Daoy (cell line): ENCODE measurements at regions not wholly inside any gene's neighbourhood (a gene's known extent, or its start where the extent isn't known, plus 50 kb on each side); places are given as distances from the start of the nearest gene placed in this dataset.
"Not testable (repeated sequence)": the region's sequence is repeated elsewhere in the genome, so short reads cannot be mapped to it uniquely, and the experiment has no call there.

ENCODE experiments used
- DNase-seq: peaks from one replicate; pipeline ENCODE4 v3.0.0-alpha.2; 2015; ENCODE audit warnings: low read depth

DNA sequence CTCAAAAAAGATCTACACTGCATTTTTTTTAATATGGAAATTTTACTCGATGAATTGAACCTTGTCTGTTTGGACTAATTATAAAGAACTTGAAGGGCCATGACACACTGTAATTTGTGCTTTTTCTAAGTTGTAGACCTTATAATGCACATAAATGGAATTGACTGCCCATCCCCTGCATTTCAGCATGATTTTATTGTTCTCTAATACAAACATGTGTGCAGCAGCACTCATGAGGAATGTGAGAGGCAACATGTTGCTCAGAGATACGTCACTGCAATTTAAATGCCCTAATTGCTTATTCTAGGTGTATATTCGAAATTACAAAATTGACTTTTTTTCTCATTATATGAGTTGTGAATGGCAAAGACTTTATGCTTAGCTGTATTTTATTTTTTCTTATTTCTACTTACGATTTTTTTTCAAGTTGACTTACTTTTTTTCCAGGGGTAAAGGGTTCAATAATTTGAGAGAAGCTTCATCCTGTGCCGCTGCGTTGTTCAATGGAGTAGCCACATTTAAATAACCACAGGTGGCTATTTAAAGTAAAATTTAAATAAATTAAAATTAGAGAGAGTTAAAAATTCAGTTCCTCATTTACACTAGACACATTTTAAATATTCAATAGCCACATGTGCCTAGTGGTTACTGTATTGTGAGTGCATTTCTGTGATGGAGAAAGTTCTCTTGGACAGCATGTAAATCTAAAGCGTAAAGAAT, 1346.4 kb downstream of the ROBO1 start:
- no peak for DNase-seq

DNA sequence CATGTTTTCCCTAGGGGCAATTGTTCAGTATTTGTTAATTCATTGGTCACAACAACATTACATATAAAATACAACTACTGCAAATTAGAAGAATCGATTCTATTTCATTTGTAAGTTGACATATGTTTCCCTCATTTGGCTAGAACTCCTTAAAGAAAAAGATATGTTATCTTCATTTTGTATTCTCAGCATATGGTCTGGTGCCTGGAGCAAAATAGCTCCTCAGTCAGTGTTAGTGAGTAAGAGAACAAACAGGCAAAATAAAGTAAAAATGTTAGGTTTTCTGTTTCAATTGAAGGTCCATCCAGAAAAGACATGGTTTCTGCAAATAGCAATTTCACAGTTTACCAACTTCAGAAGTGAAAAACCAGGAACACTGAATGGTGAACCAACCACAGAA, 1343.1 kb downstream of the ROBO1 start:
- no peak for DNase-seq

DNA sequence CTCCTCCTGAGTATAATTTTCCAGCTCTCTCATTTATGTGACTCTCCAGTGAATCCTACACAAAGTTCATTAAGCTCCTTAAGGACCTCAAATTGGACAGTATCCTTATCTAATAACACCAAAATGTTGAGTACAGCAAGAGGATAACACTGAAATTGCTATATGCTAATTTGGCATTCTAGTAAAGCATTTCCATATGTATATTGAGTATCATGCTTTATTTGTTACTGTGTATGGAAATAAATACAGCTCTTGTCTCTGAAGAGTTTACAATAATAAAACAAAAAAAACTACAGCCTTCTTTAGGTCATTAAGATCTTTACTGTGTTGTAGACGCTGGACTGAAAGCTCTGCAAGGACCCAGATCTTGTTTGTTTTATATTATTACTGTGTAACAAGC, 1341.3 kb downstream of the ROBO1 start:
- no peak for DNase-seq

DNA sequence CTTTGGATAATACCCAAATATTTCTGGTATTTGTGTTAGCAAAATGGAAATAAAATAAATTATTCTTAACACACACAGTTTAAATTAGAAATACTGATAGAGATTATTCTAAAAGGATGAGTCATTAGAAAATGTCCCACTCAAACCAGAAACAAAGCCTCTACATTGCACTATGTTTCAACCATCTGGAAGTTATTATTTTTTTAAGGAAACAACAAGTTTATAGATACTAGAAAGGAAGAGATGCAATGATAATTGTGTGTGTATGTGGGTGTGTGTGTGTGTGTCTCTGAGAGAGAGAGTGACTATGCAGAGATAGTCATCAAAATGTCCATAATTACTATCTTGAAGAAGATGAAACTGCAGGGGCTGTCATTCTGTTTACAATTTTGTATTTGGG, 1340.5 kb downstream of the ROBO1 start:
- no peak for DNase-seq

DNA sequence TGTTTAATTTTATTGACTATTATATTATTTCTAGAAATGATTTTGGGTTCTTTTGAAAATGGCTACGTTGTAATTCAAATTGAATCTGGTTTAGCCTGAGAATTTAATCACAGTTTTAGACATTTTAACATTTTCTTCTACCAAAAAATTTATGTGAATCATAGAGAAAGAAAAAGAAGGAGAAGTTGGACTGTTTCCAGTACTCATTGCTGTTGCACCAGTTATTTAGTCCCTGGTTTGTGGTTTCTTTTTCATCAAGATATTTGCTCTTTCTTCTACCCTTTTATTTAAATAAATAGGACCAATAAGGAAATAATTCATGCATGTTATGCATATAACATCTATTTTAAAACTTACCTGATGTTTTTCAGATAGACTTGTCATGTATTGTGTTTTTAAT, 1337.1 kb downstream of the ROBO1 start:
- no peak for DNase-seq

DNA sequence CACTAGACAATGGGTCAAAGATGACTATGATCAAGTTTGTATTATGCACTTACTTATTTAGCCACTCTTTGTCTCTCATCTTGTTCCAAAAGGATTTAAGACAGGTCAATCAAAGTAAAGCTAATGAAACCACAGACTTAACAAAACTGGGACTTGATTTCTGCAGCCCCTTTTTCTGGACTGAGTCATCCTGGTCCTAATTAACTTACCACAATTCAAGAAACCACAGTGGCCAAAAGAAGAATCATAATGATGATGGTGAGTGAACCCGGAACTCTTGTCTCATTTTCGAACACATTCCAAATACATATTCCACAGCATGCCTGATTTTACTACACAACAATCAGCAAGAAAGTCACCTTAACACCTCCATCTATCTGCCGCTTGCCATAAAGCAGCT, 1333.0 kb downstream of the ROBO1 start:
- DNase-seq, result no peak

DNA sequence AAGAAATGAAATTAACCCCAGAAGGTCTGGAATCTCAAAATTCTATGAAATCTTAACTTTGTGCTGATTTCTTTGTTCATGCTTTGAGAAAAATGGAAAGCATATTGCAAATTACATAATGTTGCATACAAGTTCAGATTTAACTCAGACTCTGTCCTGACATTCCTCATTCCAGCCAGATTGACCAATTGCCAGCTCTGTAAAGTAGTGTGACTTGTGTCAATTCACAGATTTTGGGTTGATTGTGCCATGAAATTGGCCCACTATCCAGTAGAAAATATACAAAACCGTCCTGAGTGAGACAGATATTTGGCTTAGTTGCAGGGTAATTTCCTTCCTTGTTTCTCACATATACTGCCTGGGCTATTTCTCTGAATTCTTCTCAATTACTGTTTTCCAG, 1312.6 kb downstream of the ROBO1 start:
- DNase-seq, result no peak

DNA sequence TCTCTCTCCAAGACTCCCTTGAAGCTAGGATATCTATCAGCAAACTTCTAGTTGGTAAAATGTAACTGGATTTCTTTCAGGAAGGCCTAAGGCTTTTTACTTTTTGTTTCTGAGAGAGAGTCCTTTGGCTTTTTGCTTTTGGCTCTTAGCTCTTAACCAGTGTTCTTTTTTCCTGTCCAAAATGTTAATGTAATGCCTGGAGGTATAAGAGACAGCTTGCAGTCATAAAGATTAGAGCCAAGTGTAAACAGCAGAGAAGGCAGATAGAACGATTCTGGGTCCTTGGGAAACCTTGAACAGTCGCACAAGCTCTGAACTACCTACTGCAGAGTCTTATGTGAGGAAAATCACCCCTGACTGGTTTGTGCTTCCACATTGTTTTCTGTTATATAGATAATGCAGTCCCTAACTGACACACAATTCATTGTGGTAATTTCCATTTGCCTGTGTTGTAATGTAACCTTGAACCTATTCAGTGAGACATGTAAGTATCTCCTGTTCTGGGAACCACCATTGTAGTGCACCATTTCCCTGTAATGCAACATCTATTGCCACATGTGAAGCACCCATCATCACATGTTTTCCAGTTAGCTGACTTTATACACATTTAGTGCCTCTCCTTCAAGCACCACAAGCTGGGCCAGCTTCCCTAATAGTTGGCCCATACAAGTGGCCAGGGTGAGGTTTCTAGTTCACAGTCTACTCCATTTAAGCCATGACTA, 1311.9 kb downstream of the ROBO1 start:
- DNase-seq, result no peak

DNA sequence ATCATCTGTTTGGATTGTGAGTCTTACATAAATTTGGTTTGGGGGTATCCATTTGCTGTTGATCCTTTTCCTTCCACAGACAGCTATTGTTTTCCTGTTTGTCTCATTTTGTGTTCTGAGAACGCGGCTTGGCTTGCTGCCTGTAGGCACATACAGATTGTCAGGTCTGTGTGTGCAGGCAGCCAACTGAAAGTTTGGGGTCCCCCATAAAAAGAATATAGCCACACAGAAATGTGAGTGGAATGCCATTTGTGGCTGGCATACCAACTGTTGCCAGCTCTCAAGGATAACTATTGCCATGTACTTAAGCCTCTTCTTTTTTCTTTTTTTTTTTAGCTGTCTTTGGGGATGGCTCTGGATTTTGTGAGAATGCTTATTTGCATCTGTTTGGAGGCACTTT, 1308.0 kb downstream of the ROBO1 start:
- no peak for DNase-seq

DNA sequence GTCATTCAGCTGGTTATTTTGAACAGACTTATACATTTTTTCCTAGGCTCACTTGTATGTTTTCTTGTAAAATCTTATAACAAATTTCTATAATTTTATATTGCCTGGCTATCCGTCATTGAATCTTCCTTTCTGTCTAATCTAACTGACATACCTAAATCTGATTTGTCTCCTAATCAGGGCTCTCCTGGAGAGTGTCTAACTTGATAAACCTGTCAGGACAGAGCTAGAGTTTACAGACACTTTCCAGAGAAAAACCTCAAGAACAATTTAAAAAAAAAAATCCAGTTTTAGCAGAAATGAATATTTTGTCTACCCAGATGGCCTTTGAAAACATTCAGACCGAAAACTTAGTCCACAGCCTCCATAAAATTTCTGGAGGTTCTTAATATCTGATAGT, 1305.8 kb downstream of the ROBO1 start:
- DNase-seq, result no peak

DNA sequence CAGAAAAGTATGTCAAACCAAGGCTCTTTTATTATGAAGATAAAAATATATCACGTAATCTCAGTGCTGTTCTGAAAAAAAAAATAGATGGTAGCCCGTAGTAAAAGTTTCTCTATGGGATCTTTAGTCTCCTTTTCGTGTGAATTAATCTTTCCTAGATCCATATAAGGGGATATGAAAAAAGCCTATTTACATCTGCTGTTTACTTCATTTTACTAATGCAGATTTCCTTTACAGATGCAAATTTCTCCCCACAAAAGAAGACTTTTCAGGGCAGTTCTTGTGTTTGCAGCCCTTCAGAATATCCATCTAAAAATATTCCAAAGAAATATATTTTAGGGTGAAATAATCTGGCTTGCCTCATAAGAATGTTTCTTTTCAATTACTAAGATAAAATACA, 1291.7 kb downstream of the ROBO1 start:
- no peak for DNase-seq

DNA sequence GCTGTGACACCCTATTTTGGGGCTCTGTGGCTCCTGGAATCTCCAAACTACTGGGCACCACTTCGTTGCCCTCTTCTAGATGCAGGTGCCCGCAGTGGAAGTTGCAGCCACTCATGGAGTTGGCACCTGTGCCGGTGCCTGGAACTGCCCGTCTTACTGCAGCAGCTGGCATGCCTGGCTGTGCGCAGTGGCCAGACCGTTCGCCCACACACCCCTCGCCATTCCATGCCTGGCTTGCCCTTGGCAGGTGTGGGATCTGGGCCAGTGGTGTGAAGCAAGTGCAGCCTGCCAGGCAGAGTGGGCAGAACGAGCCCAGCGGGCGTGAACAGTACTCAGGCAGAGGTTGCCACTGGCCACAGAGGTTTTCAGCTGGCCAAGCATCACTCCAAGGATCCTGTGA, 1286.7 kb downstream of the ROBO1 start:
- no peak for DNase-seq

DNA sequence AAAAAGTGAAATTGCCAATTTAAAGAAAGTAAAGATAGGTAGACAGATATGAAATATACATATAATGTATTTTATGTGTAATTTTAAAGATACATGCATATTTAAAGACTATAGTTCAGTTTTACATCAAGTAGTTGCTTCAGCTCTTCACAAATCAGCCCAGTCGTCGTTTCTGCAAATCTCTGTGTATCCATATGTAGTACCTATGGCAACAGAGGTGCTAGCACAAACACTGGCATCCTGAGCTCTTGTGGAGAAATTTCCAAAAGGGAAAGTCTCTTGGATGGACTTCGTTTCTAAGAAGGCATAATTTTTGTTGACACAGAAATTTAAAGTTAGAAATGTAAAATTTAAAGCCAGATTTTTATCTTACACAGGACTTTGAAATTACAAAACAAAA, 1284.7 kb downstream of the ROBO1 start:
- DNase-seq, result no peak

DNA sequence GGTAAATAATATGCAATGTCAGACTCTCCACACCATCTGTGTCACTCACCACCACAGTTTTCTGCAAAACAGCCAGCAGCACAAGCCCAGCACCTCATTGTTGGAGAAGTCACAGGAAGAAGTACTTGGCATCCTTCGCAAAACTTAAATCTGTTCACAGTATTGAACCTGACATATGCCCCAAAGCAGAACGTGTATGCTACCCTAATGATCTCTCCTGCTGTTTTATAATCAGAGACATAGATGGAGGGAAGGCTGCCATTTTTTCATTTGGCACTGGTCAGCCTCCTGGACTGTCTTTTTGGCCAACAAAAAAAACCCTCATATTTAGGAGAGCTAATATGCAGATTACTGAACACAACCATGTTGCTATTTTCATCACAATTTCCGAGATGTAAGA, 1272.9 kb downstream of the ROBO1 start:
- no peak for DNase-seq

DNA sequence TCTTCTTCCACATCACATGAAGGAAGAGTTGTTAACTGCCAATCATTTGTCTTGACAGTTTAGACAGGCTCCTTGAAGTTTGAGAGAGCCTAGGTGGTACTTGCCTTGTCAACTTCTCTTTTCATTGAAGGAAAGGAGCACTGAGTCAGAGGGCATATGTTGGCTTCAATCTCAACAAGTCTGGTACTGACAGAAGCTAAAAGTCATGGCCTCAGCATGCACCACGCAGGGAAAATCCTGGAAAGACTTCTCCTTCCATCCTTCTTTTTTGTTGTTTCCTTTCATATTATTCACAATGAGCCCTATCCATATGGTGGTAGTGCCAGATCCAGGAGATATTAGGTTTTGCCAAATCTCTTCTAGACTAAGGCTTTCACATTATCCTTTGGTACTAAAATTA, 1272.5 kb downstream of the ROBO1 start:
- DNase-seq, result no peak

DNA sequence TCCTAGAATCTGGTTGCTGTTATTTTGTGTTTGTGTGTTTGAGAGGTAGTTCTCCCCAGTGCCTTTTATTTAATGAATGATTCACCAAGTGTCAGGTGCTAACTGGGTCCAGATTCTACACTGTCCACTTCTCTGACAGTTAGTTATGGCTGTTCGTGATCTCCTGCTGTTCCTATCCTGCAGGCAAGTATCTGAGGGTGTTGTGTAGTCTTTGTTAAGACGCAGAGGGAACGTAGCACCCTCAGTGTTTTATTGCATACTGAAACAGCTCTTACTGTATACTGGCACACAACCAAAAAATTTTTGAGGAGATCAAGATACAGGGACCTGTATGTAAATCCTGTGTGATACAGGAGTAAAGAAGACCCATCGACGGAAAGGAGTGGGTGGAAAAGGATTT, 1271.3 kb downstream of the ROBO1 start:
- DNase-seq, result no peak

DNA sequence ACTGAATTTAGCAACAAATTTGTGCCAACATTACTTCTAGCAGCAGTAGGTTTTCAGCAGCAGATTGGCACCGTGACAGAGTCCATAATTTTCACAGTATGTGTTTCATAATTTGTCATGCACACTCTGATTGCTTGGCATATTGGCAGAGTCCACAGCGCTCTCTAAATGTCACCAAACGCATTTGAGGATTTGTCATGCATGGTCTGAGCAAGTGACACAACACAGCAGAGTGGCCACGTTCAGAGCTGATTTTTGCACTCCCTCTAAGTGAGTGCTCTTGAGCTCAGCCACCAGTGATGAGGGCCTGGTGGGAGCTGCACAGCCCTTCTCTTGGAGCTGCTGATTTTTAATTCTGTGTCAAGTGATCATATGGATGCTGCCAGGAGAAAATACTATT, 1270.8 kb downstream of the ROBO1 start:
- DNase-seq, result no peak

DNA sequence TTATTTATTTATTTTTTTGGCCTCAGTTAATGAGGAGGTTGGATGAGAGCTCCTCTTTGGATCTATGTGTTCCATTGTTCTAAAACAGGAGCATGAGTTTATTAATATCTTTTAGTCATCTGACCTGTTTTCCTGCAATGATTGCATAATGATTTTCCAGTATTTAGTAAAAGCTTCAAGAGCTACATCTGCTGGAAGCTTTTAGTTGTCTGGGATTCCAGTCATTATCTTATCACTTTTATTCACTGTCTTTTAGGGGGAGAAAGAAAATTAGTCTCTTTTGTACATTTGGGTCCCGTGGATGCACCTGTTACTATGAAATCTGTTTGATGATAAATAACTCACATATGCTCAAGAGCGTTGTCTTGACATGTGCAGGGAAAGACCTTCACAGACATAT, 1270.0 kb downstream of the ROBO1 start:
- DNase-seq, result no peak

DNA sequence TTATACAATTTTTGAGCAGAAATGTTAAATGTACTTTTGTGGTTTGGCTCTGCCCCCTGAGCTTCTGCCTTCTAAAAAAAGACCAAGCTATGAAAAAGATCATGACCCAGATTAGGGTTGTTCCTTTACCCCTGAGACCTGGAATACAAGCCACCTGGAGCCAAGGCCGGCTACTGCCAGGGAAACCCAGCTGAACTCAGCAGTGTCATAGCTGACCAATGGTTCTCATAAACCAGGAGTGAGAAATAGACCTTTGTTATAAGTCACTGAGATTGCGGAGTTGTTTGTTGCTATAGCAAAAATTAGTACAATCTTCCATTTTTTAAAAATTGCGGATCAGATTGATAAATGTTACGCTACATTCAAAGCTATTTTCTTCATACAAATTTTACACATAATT, 1261.7 kb downstream of the ROBO1 start:
- no peak for DNase-seq

DNA sequence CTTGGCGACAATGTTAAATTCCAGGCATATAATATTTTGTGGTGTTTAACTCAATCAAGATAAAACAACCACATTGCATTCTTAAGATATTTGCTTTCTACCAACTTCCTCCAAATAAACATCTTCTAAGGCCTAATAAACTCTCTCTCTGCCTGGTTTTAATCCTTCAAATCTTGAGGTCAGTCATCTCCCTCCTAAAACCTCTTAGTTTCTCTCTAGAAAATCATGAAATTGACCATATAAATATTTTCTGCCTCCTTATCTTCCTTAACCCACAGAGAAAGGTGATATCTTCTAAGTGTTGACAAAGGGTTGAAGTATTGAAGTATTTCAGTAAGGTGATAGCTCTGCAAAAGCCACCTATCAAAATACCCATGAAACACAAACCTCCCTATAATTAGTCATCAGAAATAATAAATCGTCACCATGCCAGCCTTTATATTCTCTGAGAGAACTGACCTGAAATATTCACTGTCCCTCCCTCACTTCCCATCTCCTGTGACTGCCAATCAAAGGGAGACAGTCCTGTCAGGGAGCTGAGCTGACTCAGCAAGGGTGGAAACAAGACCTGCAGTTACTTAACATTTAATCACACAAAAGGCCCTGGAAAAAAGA, 1261.1 kb downstream of the ROBO1 start:
- no peak for DNase-seq

DNA sequence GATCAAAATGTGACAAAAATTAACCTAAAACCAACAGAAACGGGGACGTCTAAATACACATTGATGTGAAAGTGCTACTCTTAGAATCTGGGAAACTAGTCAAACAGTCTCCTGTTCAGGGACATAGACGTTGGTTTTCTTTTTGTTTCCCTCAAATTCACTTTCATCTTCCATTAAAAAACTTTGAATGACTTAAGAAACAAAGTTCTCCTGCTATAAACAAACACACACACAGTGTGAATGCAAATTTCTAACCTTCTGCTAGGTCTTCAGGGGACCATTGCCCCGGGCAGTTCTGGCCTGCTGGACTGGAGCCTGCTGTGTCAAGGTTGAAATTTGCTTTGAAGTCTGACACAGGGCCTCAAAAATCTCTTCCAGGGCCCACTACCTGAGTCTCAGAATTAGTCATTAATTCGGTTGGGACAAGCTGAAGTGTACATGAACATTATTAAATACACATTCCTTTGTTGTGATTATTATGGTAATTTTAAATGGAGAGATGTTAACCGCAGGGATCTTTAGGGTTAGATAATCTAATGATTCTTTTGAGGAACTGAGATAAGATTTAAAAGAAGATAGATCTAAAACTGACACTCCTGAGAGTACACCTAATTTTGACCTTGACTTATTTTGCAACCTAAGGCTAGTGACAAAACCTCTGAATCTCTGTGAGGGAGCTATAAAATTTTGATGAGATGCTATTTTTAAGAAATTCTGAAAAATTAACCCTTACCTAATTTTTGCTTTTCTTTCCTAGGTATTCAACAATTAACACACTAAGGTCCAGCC, 1260.4 kb downstream of the ROBO1 start:
- no peak for DNase-seq

DNA sequence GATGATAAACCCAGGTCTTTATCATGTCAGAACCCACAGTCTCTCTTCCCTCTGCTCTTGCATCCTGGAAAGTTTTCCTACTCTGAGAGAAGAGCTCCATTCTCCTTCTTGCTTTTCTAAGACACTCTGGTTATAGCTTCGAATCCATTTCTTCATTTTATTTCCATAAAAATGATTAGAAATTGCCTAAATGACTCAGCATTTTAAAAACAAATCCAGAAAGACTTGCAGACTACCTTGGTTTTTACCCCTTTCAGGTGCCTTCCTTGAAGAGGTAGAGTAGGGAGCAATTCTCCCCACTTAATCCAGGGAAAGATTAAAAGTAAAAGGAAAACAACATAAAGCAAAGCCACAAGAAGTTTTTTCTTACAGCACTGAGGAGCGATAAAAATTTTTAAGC, 1256.0 kb downstream of the ROBO1 start:
- no peak for DNase-seq

DNA sequence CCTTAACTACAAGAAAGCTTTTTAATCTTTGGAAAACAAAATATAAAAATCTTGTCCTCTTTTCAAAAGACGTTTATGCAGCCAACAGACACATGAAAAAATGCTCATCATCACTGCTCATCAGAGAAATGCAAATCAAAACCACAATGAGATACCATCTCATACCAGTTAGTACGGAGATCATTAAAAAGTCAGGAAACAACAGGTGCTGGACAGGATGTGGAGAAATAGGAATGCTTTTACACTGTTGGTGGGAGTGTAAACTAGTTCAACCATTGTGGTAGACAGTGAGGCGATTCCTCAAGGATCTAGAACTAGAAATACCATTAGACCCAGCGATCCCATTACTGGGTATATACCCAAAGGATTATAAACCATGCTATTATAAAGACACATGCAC, 1255.0 kb downstream of the ROBO1 start:
- DNase-seq, result not testable (repeated sequence)
